ENCODE measurements at regions not wholly inside any gene's neighbourhood (a gene's known extent, or its start where the extent isn't known, plus 50 kb on each side); places are given as distances from the start of the nearest gene placed in this dataset.

DNA sequence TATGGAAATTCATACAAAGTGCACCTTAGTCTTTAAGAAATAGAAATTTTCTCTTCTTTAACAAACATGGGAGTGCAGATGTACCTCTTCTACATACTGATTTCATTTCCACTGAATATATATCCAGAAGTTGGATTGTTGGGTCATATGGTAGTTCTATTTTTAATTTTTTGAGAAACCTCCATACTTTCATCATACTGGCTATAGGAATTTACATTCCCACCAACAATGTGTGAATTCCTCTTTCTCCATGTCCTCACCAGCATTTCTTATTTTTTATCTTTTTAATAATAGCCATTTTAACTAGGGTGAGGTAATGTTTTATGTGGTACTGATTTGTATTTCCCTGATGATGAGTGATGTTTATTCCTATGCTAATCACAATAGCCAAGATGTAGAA, 87.5 kb downstream of the RGS2 start:
- no peaks in the 10 kb centered on the region for H3K9me3 ChIP-seq
- H3K27ac ChIP-seq = no peak overlapping the region
- H3K36me3 ChIP-seq = no peaks in the 10 kb centered on the region
- no peak overlapping the region for H3K4me3 ChIP-seq
- H3K27me3 ChIP-seq = no peaks in the 10 kb centered on the region
- peaks cover 0 to 25% (median 14%) of the 10 kb centered on the region in 4 donors for H3K4me1 ChIP-seq
- no peak for DNase-seq
- TF ChIP-seq, protein P1, sequence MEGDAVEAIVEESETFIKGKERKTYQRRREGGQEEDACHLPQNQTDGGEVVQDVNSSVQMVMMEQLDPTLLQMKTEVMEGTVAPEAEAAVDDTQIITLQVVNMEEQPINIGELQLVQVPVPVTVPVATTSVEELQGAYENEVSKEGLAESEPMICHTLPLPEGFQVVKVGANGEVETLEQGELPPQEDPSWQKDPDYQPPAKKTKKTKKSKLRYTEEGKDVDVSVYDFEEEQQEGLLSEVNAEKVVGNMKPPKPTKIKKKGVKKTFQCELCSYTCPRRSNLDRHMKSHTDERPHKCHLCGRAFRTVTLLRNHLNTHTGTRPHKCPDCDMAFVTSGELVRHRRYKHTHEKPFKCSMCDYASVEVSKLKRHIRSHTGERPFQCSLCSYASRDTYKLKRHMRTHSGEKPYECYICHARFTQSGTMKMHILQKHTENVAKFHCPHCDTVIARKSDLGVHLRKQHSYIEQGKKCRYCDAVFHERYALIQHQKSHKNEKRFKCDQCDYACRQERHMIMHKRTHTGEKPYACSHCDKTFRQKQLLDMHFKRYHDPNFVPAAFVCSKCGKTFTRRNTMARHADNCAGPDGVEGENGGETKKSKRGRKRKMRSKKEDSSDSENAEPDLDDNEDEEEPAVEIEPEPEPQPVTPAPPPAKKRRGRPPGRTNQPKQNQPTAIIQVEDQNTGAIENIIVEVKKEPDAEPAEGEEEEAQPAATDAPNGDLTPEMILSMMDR (IDR thresholded peaks at IDR 0.05) = no peak
- no peak for TF ChIP-seq POLR2A (IDR thresholded peaks at IDR 0.05)
- TF ChIP-seq POLR2AphosphoS5 (IDR thresholded peaks at IDR 0.05) = no peak
- TF ChIP-seq EP300 (IDR thresholded peaks at IDR 0.05) = no peak
- intact Hi-C loops (cut with DNase I) = no loop called here

DNA sequence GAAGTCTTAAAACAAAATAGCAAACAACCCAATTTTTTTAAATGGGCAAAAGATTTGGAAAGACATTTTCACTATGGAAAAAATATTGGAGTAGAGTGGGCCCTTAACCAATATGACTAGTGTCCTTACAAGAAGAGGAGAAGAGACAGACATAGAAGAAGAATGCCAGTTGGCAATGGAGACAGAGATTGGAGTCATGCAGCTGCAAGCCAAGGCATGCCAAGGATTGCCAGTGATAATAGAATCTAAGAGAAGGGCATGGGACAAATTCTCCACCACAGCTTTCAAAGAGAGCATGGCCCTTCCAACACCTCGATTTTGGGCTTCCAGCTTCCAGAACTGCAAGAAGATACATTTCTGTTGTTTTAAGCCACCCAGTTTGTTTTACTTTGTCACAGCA, 92.7 kb downstream of the RGS2 start:
- peak overlapping the region in 2 of 4 donors; percentile 84 for H3K27ac ChIP-seq
- no peak for TF ChIP-seq POLR2AphosphoS5 (IDR thresholded peaks at IDR 0.05)
- TF ChIP-seq EP300 (IDR thresholded peaks at IDR 0.05) = no peak
- no peak for TF ChIP-seq POLR2A (IDR thresholded peaks at IDR 0.05)
- TF ChIP-seq, protein P1 (IDR thresholded peaks at IDR 0.05) = no peak
- H3K4me3 ChIP-seq = no peak overlapping the region
- H3K27me3 ChIP-seq = no peaks in the 10 kb centered on the region
- no peak for DNase-seq
- intact Hi-C loops (cut with DNase I) = no loop called here
- peaks cover 0 to 48% (median 32%) of the 10 kb centered on the region in 4 donors for H3K4me1 ChIP-seq
- 0 to 77% methylated on average over 1 of the region's 1 CpG for WGBS, 2 donors
- H3K36me3 ChIP-seq = no peaks in the 10 kb centered on the region
- no peaks in the 10 kb centered on the region for H3K9me3 ChIP-seq

DNA sequence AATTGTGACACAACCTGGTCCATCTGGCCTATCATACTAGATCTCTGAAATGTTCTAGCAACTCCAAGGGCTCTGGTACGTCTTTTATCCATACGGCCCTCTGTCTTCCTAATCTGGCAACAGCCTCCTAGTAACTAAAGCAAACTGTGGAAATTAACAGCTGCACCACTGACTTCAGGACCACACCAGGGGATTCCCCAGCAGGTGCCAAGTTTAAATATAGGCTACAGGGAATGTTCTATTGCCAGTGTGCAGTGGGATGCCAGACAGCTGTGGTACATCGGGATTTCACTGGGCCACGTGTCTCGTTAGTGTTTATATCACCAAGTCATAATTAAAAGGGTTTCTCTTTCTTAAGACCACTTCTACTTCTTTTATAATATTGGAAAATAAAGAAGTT, 94.3 kb downstream of the RGS2 start:
- TF ChIP-seq POLR2A (IDR thresholded peaks at IDR 0.05) (no peak), EP300 (IDR thresholded peaks at IDR 0.05) (peak in 2 of 4 donors; percentile 17 to 61), POLR2AphosphoS5 (IDR thresholded peaks at IDR 0.05) (peak in 2 of 4 donors; percentile 10 to 38)
- TF ChIP-seq, protein P1 (IDR thresholded peaks at IDR 0.05) = no peak
- Histone ChIP-seq H3K9me3 (no peaks in the 10 kb centered on the region), H3K4me1 (peaks cover 0 to 63% (median 42%) of the 10 kb centered on the region in 4 donors), H3K27me3 (no peaks in the 10 kb centered on the region), H3K36me3 (no peaks in the 10 kb centered on the region), H3K27ac (peak overlapping the region; percentile 71 to 84 (median 82)), H3K4me3 (no peak overlapping the region)
- no peak for DNase-seq
- WGBS, 2 donors = 15 to 59% methylated on average over 5 of the region's 5 CpGs
- intact Hi-C loops (cut with DNase I) = no loop called here

DNA sequence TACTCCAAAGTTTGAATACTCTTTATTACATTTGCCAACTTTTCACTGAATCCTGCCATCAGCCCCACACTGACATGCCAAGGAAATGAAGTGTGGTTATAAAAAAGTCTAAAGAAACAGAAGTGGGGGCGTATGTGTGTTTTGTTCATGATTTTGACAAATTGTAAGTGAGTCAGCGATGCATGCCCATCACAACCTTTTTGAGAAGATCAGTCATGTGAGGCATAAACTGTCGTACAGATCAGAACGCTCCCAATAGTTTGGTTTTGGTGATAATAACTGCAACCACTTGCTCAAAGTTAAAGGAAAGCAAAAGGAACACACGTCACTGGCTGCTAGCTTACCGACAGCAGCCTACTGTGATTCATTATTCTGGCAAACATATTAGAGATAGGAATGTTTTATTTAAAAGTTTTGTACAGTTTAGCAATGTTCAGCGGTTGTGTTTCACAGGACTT, 95.6 kb downstream of the RGS2 start:
- Histone ChIP-seq H3K36me3 (no peaks in the 10 kb centered on the region), H3K9me3 (no peaks in the 10 kb centered on the region), H3K27ac (peak overlapping the region; percentile 71 to 84 (median 82)), H3K27me3 (no peaks in the 10 kb centered on the region), H3K4me1 (peaks cover 0 to 76% (median 53%) of the 10 kb centered on the region in 4 donors), H3K4me3 (peak overlapping the region in 2 of 4 donors; percentile 23 to 30)
- TF ChIP-seq EP300 (IDR thresholded peaks at IDR 0.05) (peak in 2 of 4 donors; percentile 73 to 74), POLR2AphosphoS5 (IDR thresholded peaks at IDR 0.05) (peak; percentile 30 to 79 (median 58)), POLR2A (IDR thresholded peaks at IDR 0.05) (no peak)
- 58 to 75% methylated on average over 7 of the region's 7 CpGs for WGBS, 2 donors
- no peak for DNase-seq
- intact Hi-C loops (cut with DNase I) = no loop called here

DNA sequence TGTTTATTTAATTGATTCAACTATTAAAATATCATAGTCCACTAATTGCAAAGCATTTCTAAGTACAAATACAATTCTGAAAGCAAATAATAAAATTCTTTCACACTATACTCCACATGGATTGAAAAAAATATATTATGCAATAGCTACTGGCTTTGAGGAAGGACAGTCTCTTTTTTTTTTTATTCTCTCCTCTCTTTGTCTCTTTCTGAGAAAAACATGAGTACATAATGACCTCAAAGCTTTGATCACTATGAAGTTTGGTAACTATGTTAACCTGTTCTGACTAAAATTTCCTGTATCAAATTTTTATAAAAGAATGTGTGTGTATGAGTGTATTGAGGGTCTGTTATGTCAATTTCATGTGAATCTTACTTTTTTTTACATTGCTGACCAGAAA, 96.2 kb downstream of the RGS2 start:
- intact Hi-C loops (cut with DNase I) = loop anchor here (5.0 kb wide), 4 partner anchors 98 to 418 kb away; partner anchors contain the start of gene RGS2
- TF ChIP-seq, protein P1 (IDR thresholded peaks at IDR 0.05) = no peak
- TF ChIP-seq POLR2AphosphoS5 (IDR thresholded peaks at IDR 0.05) = peak in 1 of 4 donors; percentile 10
- TF ChIP-seq POLR2A (IDR thresholded peaks at IDR 0.05) = no peak
- TF ChIP-seq EP300 (IDR thresholded peaks at IDR 0.05) = no peak
- no peak for DNase-seq
- H3K4me1 ChIP-seq = peaks cover 0 to 79% (median 55%) of the 10 kb centered on the region in 4 donors
- H3K36me3 ChIP-seq = no peaks in the 10 kb centered on the region
- H3K27me3 ChIP-seq = no peaks in the 10 kb centered on the region
- H3K4me3 ChIP-seq = peak overlapping the region in 2 of 4 donors; percentile 23 to 30
- H3K27ac ChIP-seq = peak overlapping the region; percentile 71 to 84 (median 82)
- no peaks in the 10 kb centered on the region for H3K9me3 ChIP-seq

Data from sigmoid colon (tissue), 6 donors.